Left kidney (tissue), 1 donor: ENCODE measurements at regions not wholly inside any gene's neighbourhood (a gene's known extent, or its start where the extent isn't known, plus 50 kb on each side); places are given as distances from the start of the nearest gene placed in this dataset.
A peak's percentile ranks its signal among the peaks of the same experiment; 100 is the strongest.
"Not testable (repeated sequence)": the region's sequence is repeated elsewhere in the genome, so short reads cannot be mapped to it uniquely, and the experiment has no call there.

Source experiments
- DNase-seq: peaks from one replicate; pipeline ENCODE4 v3.0.0-alpha.2; 2013

DNA sequence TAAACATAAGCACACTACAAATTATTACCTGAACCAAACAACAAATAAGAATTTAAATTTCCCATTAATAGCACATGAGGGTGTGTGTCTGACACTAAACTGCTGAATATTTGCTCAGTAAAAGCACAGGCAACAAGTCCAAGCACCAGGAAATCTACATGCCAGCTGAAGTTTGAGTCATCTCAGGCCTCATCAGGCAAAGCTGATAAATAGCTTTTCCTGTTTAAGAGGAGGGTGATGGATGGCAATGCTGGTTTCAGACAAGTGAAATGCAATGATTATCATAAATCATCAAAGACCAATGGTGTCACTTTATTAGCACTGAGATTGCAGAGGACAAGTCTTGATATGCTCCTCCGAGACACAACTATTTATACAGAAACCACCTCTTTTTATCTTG lies 1668.0 kb upstream of the C9orf72 start:
- DNase-seq: no peak

DNA sequence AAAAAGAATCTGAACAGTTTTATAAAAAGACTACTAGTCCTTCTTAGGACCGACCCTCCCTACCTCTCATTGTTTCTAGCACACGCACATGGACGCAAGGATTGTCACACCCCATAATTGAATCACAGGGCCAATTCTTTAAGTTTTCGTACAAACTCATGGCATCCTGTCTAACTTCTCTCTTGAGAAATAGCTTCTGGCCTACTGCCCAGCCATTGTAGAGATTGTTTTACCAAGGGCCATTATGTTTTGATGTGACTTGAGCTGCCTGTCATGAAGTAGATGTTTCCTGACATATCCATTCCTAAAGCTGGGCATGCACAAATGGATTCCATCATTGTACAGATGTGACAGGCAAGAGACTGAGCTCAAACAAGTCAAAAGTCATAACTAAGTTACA lies 1672.1 kb upstream of the C9orf72 start:
- no peak for DNase-seq

DNA sequence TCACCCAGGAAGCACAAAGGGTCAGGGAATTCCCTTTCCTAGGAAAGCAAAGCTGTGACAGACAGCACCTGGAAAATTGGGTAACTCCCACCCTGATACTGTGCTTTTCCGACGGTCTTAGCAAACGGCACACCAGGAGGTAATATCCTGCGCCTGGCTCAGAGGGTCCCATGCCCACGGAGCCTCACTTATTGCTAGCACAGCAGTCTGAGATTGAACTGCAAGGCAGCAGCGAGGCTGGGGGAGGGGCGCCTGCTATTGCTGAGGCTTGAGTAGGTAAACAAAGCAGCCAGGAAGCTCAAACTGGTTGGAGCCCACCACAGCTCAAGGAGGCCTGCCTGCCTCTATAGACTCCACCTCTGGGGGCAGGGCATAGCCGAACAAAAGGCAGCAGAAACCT lies 1697.1 kb upstream of the C9orf72 start:
- not testable (repeated sequence) for DNase-seq

DNA sequence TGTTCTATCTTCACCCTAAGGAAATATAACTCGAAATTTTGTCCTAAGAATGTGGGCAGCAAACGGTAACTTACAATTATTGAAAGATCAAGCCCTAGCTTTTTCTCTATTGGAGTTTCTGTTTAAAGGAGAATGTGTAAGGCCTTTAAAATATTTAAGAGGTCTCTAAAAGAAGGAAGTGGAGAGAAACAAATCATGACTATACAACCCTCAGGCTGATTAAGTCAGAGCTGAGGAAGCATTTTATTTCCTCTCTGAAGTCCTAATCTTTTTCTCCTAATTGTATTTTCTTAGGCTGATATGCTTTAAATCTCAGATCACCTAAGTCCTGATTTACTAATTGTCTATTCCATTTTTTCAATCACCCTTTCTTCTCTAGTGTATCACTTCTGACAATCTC lies 1708.8 kb upstream of the C9orf72 start:
- no peak for DNase-seq

DNA sequence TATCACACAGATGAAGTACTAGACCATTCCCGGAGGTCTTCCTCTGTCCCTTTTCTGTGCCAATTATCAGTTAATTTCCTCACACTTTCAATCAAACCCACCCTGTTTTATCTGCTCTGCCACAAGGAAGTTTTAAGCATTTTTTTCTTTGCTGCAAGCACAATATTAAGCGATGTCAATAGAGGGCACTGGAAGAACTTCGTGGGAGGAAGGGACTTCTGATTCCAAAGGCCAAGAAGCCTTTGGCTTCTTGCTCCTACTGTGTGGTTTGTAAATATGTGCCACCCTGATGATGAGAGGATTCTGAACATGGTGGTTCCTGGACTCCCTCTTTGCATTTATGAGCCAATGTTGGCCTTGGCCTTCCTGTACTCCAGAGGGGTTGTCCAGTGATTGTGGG lies 1712.5 kb upstream of the C9orf72 start:
- no peak for DNase-seq

DNA sequence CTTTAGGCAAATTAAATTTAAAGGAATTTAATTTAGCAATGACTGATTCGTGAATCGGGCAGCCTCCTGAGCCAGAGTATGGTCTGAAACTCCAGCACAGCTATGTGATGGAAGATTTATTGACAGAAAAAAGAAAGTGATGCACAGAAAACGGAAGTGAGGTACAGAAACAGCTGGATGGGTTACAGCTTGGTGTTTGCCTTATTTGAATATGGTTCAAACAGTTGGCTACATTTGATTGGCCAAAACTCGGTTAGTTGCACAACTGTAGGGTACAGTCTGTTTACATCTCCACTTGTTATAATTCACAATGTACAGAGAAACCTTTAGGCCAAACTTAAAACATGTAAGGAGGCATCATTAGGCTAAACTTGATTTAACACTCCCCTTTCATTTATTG lies 1716.1 kb upstream of the C9orf72 start:
- DNase-seq: no peak

DNA sequence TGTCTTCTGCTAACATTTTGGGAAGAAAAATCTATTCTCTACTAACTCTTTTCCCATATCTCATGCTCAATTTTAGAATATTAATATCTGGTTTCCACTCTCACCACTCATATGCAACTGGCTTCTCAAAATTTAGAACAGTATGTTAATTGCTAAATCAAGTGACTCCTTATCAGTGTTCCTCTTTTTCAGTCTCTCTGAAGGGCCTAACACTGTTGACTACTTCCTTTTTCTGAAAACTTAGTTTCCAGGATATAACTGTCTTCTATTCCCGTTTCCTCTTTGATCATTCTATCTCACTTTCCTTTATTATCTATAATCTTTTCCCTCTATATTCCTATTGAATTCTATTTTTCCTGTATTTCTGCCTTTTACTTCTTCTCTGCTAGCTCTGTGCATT lies 1717.2 kb upstream of the C9orf72 start:
- DNase-seq: no peak

DNA sequence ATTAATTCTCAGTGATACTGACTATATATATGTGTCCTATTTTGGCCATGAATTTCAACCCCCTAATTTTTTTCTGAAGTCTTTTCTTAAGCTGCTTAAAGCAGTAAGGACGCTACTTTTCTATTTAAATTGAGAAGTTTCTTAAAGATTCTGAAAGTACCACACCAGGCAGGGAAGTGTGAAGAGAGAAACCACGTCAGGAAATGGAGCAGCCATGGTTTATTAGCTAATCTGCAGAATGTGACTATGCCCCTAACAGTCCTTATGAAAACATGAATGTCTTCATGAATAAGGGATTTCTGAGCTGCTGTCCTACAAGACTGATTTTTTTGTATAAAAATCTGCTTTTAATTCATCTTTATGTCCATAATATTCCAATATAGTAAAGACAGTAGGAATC lies 1724.3 kb upstream of the C9orf72 start:
- no peak for DNase-seq

DNA sequence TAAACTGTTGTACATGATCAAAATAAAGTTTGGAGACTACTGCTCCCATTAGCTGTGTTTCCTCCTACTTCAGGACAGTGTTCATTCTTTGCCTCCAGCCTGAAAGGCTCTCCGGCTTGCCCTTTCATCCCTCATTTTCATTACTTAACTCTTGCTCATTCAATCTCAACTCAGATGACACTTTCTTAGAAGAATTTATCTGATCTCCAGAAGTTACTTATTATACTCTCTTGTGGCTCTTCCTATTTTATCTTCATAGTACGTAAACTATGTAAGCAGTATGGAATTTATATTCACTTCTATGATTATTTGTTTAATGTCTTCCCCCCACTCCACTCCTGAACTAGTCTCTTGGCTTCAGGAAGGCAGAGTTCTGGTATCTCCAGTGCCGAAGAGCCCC lies 1737.9 kb upstream of the C9orf72 start:
- DNase-seq: no peak

DNA sequence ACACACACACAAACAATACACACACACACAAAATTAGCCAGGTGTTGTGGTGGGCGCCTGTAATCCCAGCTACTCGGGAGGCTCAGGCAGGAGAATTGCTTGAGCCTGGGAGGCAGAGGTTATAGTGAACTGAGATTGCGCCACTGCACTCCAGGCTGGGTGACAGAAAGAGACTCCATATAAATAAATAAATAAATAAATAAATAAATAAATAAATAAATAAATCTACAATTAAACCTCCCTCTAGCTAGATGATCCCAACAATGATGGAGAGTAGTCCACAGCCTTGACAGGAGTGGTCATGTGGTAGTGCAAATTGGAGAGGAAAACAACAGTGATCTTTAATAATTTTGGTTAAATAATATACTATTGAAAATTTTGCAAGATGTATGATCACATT lies 1739.0 kb upstream of the C9orf72 start:
- DNase-seq: no peak

DNA sequence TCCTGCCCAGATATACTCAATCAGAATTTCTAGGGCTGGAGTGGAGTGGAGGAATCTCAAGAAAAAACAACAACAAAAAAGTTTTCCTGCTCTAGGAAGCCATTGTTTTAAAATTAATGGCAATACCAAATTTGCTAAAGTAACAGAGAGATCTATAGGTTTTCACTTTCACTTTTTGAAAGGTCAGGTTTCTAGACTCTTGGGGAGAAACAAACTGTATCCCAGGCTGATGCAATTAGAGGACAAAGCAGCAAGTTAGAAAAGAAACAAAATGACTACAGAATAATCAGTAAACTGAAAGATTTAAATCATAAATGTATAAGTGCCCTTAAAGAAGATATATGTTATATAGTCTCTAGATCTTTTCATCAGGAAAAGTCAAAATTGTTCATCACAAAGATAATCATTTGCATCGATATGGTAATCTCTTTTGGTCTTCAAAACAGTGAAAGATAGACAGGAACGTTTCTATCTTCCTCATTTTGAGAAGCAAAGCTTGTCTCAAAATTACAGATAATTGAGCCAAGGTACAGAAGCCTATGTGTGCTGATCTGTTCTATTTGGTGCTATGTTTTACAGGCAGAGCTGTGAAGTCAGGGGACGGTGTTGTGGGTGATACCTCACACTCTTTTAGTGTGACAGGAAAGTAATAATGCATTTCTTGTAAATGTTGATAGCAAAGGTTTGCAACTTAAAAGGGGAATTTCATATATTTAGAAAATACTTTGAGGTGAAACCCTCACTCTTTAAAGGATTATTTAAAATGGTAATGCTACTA lies 1746.6 kb upstream of the C9orf72 start:
- DNase-seq: no peak

DNA sequence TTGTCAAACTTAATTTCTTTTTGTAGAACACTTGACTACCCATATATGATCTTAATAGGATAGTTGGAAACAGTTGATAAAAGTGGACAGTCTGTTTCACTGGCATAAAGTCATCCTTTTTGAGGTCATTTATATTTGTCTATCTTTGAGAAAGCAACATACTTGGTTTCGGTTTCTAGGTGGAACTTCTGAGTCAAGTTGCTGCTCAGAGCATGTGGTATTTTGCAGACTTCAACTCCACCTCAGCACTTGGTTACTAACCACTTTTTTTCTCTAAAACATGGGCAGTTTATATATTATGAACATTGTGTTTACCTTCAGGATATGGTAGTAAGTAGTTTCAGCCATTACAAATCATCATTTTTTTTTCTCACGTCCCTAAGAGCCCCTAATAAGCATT lies 1749.0 kb upstream of the C9orf72 start:
- DNase-seq: no peak

DNA sequence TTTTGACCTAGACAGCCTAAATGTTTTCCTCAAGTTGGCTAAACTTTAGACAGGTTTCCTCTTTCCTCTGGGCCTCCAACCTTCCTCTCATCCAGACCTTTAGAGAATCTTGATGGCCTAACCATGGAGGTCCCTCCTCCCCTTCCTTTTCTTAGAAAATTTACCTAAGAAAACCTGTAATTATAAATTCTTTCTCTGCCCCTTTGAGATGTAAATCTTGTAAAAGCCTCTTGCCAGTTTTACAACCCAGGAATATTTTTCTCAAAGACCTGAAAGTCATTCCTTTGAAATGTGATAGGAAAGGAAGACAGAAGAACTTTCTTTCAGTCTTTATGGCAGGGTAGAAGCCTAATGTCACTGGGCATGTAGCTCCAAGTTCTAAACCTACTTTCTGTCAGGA lies 1752.6 kb upstream of the C9orf72 start:
- peak; percentile 30 for DNase-seq

DNA sequence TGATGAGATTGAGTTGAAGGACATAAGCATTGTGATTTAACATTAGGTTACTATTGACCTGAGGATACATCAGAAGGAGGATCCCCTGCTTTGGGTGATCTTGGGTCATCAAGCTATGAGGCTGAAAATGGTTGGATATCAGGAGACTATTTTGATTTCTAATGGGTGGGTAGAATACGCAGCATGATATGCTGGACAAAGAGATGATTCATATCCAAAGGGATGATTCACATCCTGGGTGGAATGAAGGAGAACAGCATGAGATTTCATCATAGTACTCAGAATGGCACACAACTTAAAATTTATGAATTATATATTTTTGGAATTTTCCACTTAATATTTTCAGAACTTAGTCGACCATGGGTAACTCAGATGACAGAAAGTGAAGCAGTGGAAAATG lies 1759.5 kb upstream of the C9orf72 start:
- DNase-seq: no peak

DNA sequence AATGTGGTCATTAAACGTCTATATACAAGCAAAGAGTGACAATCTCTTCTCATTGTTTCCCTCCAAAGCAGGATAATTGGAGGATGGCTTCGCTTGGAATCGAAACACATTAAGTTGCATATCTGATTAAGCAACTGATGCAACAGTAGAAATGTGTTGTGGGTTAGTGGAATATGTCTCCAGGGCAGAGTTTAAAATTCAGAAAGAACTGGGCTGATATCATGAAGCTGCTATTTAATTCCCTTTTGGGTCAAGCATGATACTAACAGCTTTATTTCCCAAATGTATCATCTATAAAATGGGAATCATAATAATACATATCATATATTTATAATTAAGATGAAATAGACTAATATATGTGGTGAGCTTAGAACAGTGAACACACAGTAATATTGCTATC lies 1763.0 kb upstream of the C9orf72 start:
- DNase-seq: no peak

DNA sequence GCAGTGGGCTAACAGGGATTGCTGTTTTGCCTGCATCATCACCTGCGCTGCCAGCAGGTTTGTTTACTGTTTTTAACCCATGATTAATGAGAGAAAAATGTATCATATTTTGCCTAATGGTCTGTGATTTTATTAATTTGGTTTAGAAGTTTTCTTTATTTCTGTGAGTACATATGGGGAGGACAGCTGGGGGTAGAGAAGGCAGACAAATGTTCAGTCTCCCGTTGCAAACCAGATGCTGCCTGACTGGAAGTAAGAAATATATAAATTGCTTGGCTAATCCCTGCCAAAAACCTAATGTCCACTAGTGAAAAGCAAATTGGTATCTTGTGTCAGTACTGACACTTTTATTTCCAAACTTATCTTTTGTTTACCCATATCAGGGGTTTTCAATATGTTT lies 1766.1 kb upstream of the C9orf72 start:
- DNase-seq: no peak

DNA sequence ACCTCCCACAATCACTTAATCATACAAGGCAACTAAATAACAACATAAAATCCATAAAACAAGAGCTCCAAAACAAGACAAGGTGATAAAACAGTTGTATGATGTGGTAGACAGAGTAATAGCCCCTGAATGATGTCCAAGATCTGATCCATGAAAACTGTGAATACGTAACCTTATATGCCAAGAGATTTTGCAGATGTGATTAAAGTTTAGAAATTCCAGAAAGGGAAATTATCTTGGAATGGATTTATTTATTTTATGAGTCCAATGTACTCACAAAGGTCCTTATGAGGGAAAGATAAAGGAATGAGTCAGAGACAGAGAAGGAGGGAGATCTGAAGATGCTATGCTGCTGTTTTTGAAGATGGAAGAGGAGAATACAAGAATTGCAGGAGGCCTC lies 1775.7 kb upstream of the C9orf72 start:
- no peak for DNase-seq

DNA sequence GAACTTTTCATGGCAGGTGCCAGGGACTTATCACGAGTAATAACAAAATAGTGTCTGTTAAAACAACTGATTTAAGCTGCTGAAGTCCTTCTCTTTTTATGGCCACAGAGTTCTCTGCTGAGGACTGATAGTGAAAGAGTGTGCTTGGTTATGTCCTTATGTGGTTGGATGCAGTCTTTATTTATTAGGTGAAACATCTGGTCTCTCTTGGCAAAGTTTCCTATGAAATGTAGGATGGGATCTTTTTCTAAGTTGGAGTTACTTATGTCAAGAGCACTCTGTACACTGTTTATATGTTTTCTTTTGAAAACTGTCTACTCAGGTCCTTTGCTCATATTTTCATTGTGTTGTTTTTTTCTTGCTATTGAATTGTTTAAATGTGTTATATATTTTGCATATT lies 1816.1 kb upstream of the C9orf72 start:
- DNase-seq: no peak

DNA sequence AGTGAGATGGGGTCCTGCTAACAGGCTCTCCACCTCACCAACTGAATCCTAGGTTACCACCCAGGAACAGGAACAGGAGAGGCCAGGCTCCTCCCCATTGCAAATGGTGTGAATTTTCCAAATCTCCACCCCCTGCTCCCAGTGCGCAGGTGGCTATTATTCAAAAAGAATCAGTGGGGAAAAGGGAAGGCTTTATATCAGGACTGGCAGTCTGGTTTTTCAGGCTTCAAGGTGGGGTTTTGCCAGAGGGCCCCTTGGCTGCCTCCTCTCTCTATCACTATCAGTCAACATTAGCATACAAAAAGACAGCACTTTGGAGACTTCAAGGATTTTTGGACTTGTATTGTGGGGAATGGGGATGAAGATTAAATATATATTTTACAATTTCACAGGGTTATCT lies 1817.6 kb upstream of the C9orf72 start:
- no peak for DNase-seq

DNA sequence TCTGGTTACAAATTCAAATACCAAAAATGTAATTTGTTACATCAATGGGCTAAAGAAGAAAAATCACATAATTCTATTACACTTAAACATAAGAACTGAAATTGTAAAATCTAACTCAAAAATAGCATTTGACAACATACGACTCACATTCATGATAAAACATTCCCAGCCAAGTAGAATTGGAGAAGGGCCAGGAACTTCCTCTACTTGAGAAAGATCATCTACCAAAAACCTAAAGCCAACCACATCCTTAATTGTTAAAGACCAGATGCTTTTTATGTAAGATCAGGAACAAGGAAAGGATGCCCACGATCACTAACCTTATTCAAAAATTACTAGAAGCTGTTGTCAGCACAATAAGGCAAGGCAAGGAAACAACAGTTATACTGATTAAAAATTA lies 1819.8 kb upstream of the C9orf72 start:
- no peak for DNase-seq

DNA sequence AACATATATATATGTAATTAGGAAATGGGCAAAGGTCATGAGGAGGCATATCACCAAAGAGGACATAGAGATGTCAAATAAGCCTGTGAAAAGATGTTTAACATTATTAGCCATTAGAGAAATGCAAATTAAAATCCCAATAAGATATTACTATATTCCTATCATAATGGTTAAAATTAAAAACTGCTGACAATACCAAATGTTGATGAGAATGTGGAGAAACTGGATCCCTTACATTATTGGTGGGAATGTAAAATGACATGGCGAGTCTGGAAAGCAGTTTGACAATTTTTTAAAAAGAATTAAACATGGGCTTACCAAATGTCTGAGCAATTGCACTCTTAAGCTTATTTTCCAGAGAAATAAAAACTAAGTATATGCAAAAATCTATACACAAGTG lies 1821.6 kb upstream of the C9orf72 start:
- DNase-seq: no peak

DNA sequence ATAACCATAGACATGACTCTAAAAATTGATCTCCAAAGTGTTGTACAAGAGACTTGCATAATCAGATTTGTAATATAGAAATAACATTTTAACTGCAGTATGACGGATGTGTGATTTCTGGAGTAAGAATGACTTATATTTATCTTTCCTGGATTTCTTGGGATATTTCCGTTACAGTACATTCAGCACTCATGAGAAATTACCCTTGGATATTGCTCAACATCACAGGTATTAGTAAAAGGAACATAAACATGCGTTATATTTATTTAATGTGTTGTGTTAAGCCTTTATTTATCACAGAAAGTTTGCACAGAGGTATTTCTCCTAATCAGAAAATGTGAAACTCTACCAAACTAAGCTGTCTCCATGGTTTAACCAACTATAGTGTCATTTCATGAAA lies 1823.9 kb upstream of the C9orf72 start:
- DNase-seq: no peak

DNA sequence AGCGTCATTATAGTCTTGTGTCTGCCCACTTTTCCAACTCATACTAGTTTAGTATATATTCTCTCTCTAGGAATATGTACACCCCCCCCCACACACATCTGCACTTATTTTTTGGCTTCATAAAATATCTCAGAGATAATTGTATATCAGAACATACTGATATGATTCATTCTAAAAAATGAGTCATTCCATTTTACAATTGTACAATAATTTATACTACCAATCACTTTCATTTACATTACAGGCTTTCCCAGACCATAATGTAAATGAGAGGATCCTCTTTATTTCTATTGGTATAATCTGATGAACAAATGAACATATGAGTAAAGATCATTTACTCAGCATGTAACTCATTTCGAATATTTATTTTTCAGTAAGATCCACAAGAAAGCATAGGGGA lies 1842.9 kb upstream of the C9orf72 start:
- DNase-seq: no peak

DNA sequence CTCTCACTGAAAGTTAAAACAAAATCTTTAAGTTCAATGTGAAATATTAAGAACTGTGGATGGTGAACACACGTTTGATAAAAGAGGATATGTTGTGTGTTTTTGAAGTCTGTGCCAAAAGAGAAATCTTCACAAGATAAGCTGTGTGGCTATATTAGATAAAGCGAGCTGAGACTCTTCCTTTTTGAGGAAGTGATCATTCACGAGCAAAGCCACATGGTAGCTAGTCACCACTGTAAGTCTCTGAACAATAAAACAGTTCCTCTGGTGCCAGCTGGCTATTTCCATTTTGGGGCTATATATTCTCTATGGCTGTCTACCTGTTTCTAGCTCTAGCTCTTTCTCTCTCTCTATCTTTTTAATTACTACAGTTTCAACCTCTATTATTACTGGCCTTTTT lies 1849.2 kb upstream of the C9orf72 start:
- no peak for DNase-seq

DNA sequence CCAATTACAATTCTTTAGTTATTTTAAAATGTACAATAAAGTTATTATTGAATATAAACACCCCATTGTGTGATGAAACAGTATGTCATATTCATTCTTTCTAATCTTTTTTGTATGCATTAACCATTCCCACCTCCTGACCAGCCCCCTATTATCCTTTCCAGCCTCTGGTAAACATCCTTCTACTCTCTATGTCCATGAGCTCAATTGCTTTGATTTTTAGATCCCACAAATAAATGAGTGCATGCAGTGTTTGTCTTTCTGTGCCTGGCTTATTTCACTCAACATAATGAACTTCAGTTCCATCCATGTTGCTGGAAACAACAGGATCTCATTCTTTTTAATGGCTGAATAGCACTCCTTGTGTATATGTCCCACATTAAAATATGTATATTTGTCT lies 1858.9 kb upstream of the C9orf72 start:
- no peak for DNase-seq
